A549 (cell line): ENCODE measurements at regions not wholly inside any gene's neighbourhood (a gene's known extent, or its start where the extent isn't known, plus 50 kb on each side); places are given as distances from the start of the nearest gene placed in this dataset.
"Not testable (repeated sequence)": the region's sequence is repeated elsewhere in the genome, so short reads cannot be mapped to it uniquely, and the experiment has no call there.

Experiments used
- ATAC-seq, 2 experiments: fragments of 200-7000 bp in 1 of 2; fragments of >200 bp in 1 of 2; cut with Nextera tagmentation in 1 of 2; cut with Tn5 transposase in 1 of 2; 3 replicates each; pipeline versions ENCODE4 v1.8.0 to v1.9.1; 2018 to 2020; ENCODE audit warnings: mild to moderate bottlenecking in 1 of 2, moderate library complexity in 1 of 2
- CTCF ChIA-PET: fragments of 300-600 bp; sonication (Branson Sonifier 250); formaldehyde crosslinking; extraction: SDS; loops from one replicate; lab custom pipeline; 2021; ENCODE audit warnings: antibody characterized with exemption, inconsistent platforms; lab: Yijun Ruan, JAX
- POLR2A ChIA-PET: fragments of 350-600 bp; formaldehyde crosslinking; extraction: SDS; loops from one replicate; lab custom pipeline; 2021; ENCODE audit warnings: antibody characterized with exemption, inconsistent platforms; lab: Yijun Ruan, JAX
- DNase-seq, 2 experiments: peaks; one replicate each; pipeline versions ENCODE4 v3.0.0 to v3.0.0-alpha.2; 2011 to 2016; ENCODE audit warnings: low read depth in 1 of 2, low spot score in 1 of 2
- FAIRE-seq: peaks from 2 replicates; lab custom pipeline; 2011; peaks lifted over from hg19 to GRCh38; lab: Jason Lieb, UNC
- H3K27ac ChIP-seq, 2 experiments: fragments of >200 bp; sonication (Bioruptor Twin); formaldehyde crosslinking; 3 replicates each; pipeline ENCODE4 v1.5.1; 2016 to 2017
- H3K4me1 ChIP-seq: fragments of >200 bp; sonication (Bioruptor Twin); formaldehyde crosslinking; 3 replicates; pipeline ENCODE4 v1.6.1; 2016
- H3K4me2 ChIP-seq: fragments of >200 bp; sonication (Bioruptor Twin); formaldehyde crosslinking; 3 replicates; pipeline ENCODE4 v1.6.1; 2016
- H3K4me3 ChIP-seq: fragments of >200 bp; sonication (Bioruptor Twin); formaldehyde crosslinking; 3 replicates; pipeline ENCODE4 v1.5.1; 2016
- H3K9me3 ChIP-seq: fragments of >200 bp; sonication (Bioruptor Twin); formaldehyde crosslinking; 3 replicates; pipeline ENCODE4 v1.6.1; 2016
- CBX2 ChIP-seq: fragments of 200-600 bp; sonication (generic); IDR thresholded peaks from 2 replicates; pipeline ENCODE4 v1.6.1; 2016; ENCODE audit warnings: low read depth, mild to moderate bottlenecking, borderline replicate concordance
- E2F6 ChIP-seq: IDR thresholded peaks from 2 replicates; pipeline ENCODE4 v1.6.1; 2012; ENCODE audit warnings: low read depth, borderline replicate concordance
- HEYL ChIP-seq: fragments of 250-450 bp; sonication (Bioruptor Pico); IDR thresholded peaks from 2 replicates; pipeline ENCODE4 v1.8.0; 2021; ENCODE audit warnings: mild to moderate bottlenecking, moderate library complexity
- HOXA7 ChIP-seq: fragments of 250-450 bp; sonication (Bioruptor Pico); IDR thresholded peaks from 2 replicates; pipeline ENCODE4 v1.5.0; 2020; ENCODE audit warnings: mild to moderate bottlenecking, moderate library complexity
- HOXB13 ChIP-seq: fragments of 250-450 bp; sonication (Bioruptor Pico); IDR thresholded peaks from 2 replicates; pipeline ENCODE4 v1.5.0; 2020; ENCODE audit warnings: low read depth, mild to moderate bottlenecking, moderate library complexity
- MAFK ChIP-seq: fragments of 450-650 bp; IDR thresholded peaks from 2 replicates; pipeline ENCODE4 v1.6.1; 2014; ENCODE audit not compliant: partially characterized antibody
- MAZ ChIP-seq: fragments of 150-350 bp; IDR thresholded peaks from 2 replicates; pipeline ENCODE4 v1.6.1; 2014; ENCODE audit warnings: antibody characterized with exemption, low read depth, low read length, borderline replicate concordance
- MYC ChIP-seq: IDR thresholded peaks from 2 replicates; pipeline ENCODE4 v1.6.1; 2012; ENCODE audit warnings: mild to moderate bottlenecking, inconsistent platforms, low read length, improper control_type of control experiment, borderline replicate concordance
- NR3C1 ChIP-seq: fragments of >200 bp; sonication (Bioruptor Twin); formaldehyde crosslinking; IDR thresholded peaks from 3 replicates; pipeline ENCODE4 v1.6.1; 2017
- POLR2A ChIP-seq: IDR thresholded peaks from 2 replicates; pipeline ENCODE4 v1.6.1; 2012; ENCODE audit warnings: mild to moderate bottlenecking, low read length
- RCOR1 ChIP-seq: fragments of 150-350 bp; IDR thresholded peaks from 2 replicates; pipeline ENCODE4 v1.6.1; 2014; ENCODE audit warnings: antibody characterized with exemption, low read length, low read depth
- ZSCAN20 ChIP-seq: fragments of 250-450 bp; sonication (Bioruptor Pico); IDR thresholded peaks from 2 replicates; pipeline ENCODE4 v1.8.0; 2022; ENCODE audit warnings: mild to moderate bottlenecking, moderate library complexity
- WGBS: methylation state at CpG from one replicate; pipeline ENCODE4 v1.1.6; 2017; ENCODE audit errors: missing lambda C conversion rate; 5-methylcytosine and 5-hydroxymethylcytosine counted together
- TF ChIP-seq, protein P1 (sequence below): fragments of 200-600 bp; sonication (generic); IDR thresholded peaks from 2 replicates; pipeline ENCODE4 v1.6.1; 2016; ENCODE audit warnings: antibody characterized with exemption, mild to moderate bottlenecking, moderate library complexity
- TF ChIP-seq, protein P2 (sequence below): IDR thresholded peaks from 2 replicates; pipeline ENCODE4 v1.6.1; 2012
- TF ChIP-seq, protein P3 (sequence below): fragments of >200 bp; sonication (Bioruptor Twin); formaldehyde crosslinking; IDR thresholded peaks from 3 replicates; pipeline ENCODE4 v1.5.1; 2016
- TF ChIP-seq, protein P4 (sequence below): fragments of >200 bp; sonication (Bioruptor Twin); formaldehyde crosslinking; IDR thresholded peaks from 2 replicates; pipeline ENCODE4 v1.6.1; 2016
- TF ChIP-seq, protein P5 (sequence below): fragments of 250-450 bp; sonication (Bioruptor Pico); IDR thresholded peaks from 2 replicates; pipeline ENCODE4 v1.5.0; 2021; ENCODE audit warnings: mild to moderate bottlenecking, moderate library complexity, borderline replicate concordance
- TF ChIP-seq, protein P6 (sequence below): IDR thresholded peaks from 2 replicates; pipeline ENCODE4 v1.6.1; 2012

GRCh38 chr4:179709961-179710624 lies 2267.9 kb upstream of the AGA start:
- no peak for TF ChIP-seq HOXB13 (CRISPR knock-in tag)
- no peak for TF ChIP-seq MAFK
- no peak for TF ChIP-seq NR3C1
- no peak for TF ChIP-seq HEYL (CRISPR knock-in tag)
- no peak for TF ChIP-seq E2F6
- TF ChIP-seq MAZ: no peak
- TF ChIP-seq CBX2: no peak
- TF ChIP-seq, protein P1, sequence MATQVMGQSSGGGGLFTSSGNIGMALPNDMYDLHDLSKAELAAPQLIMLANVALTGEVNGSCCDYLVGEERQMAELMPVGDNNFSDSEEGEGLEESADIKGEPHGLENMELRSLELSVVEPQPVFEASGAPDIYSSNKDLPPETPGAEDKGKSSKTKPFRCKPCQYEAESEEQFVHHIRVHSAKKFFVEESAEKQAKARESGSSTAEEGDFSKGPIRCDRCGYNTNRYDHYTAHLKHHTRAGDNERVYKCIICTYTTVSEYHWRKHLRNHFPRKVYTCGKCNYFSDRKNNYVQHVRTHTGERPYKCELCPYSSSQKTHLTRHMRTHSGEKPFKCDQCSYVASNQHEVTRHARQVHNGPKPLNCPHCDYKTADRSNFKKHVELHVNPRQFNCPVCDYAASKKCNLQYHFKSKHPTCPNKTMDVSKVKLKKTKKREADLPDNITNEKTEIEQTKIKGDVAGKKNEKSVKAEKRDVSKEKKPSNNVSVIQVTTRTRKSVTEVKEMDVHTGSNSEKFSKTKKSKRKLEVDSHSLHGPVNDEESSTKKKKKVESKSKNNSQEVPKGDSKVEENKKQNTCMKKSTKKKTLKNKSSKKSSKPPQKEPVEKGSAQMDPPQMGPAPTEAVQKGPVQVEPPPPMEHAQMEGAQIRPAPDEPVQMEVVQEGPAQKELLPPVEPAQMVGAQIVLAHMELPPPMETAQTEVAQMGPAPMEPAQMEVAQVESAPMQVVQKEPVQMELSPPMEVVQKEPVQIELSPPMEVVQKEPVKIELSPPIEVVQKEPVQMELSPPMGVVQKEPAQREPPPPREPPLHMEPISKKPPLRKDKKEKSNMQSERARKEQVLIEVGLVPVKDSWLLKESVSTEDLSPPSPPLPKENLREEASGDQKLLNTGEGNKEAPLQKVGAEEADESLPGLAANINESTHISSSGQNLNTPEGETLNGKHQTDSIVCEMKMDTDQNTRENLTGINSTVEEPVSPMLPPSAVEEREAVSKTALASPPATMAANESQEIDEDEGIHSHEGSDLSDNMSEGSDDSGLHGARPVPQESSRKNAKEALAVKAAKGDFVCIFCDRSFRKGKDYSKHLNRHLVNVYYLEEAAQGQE: no peak
- TF ChIP-seq, protein P2, sequence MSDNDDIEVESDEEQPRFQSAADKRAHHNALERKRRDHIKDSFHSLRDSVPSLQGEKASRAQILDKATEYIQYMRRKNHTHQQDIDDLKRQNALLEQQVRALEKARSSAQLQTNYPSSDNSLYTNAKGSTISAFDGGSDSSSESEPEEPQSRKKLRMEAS: no peak
- TF ChIP-seq, protein P3, sequence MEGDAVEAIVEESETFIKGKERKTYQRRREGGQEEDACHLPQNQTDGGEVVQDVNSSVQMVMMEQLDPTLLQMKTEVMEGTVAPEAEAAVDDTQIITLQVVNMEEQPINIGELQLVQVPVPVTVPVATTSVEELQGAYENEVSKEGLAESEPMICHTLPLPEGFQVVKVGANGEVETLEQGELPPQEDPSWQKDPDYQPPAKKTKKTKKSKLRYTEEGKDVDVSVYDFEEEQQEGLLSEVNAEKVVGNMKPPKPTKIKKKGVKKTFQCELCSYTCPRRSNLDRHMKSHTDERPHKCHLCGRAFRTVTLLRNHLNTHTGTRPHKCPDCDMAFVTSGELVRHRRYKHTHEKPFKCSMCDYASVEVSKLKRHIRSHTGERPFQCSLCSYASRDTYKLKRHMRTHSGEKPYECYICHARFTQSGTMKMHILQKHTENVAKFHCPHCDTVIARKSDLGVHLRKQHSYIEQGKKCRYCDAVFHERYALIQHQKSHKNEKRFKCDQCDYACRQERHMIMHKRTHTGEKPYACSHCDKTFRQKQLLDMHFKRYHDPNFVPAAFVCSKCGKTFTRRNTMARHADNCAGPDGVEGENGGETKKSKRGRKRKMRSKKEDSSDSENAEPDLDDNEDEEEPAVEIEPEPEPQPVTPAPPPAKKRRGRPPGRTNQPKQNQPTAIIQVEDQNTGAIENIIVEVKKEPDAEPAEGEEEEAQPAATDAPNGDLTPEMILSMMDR: no peak
- no peak for TF ChIP-seq RCOR1
- TF ChIP-seq, protein P4, sequence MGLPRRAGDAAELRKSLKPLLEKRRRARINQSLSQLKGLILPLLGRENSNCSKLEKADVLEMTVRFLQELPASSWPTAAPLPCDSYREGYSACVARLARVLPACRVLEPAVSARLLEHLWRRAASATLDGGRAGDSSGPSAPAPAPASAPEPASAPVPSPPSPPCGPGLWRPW: no peak
- TF ChIP-seq MYC: no peak
- POLR2A ChIA-PET: no interaction called here
- no peak for ATAC-seq
- CTCF ChIA-PET: no interaction called here
- WGBS: 4% methylated on average over 4 of the region's 4 CpGs
- DNase-seq: no peak
- H3K9me3 ChIP-seq: no peaks in the 10 kb centered on the region
- H3K27ac ChIP-seq: no peak overlapping the region
- no peaks in the 10 kb centered on the region for H3K4me1 ChIP-seq
- H3K4me3 ChIP-seq: no peak overlapping the region
- no peak overlapping the region for H3K4me2 ChIP-seq
- no peak for FAIRE-seq

GRCh38 chr4:179719766-179720450 lies 2277.7 kb upstream of the AGA start:
- DNase-seq (no peak), FAIRE-seq (no peak), ATAC-seq (no peak)
- TF ChIP-seq, protein P5, sequence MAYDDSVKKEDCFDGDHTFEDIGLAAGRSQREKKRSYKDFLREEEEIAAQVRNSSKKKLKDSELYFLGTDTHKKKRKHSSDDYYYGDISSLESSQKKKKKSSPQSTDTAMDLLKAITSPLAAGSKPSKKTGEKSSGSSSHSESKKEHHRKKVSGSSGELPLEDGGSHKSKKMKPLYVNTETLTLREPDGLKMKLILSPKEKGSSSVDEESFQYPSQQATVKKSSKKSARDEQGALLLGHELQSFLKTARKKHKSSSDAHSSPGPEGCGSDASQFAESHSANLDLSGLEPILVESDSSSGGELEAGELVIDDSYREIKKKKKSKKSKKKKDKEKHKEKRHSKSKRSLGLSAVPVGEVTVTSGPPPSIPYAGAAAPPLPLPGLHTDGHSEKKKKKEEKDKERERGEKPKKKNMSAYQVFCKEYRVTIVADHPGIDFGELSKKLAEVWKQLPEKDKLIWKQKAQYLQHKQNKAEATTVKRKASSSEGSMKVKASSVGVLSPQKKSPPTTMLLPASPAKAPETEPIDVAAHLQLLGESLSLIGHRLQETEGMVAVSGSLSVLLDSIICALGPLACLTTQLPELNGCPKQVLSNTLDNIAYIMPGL: no peak
- TF ChIP-seq HOXA7 (CRISPR knock-in tag) (no peak), ZSCAN20 (CRISPR knock-in tag) (no peak), POLR2A (no peak), MAZ (no peak), E2F6 (no peak)
- TF ChIP-seq, protein P6, sequence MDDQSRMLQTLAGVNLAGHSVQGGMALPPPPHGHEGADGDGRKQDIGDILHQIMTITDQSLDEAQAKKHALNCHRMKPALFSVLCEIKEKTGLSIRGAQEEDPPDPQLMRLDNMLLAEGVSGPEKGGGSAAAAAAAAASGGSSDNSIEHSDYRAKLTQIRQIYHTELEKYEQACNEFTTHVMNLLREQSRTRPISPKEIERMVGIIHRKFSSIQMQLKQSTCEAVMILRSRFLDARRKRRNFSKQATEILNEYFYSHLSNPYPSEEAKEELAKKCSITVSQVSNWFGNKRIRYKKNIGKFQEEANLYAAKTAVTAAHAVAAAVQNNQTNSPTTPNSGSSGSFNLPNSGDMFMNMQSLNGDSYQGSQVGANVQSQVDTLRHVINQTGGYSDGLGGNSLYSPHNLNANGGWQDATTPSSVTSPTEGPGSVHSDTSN: no peak
- TF ChIP-seq, protein P2: no peak
- no peak overlapping the region for H3K27ac ChIP-seq
- POLR2A ChIA-PET: no interaction called here
- CTCF ChIA-PET: no interaction called here
- WGBS: 50% methylated on average over 8 of the region's 8 CpGs
- H3K4me3 ChIP-seq: no peak overlapping the region
- no peaks in the 10 kb centered on the region for H3K4me1 ChIP-seq
- H3K4me2 ChIP-seq: no peak overlapping the region
- no peaks in the 10 kb centered on the region for H3K9me3 ChIP-seq

DNA sequence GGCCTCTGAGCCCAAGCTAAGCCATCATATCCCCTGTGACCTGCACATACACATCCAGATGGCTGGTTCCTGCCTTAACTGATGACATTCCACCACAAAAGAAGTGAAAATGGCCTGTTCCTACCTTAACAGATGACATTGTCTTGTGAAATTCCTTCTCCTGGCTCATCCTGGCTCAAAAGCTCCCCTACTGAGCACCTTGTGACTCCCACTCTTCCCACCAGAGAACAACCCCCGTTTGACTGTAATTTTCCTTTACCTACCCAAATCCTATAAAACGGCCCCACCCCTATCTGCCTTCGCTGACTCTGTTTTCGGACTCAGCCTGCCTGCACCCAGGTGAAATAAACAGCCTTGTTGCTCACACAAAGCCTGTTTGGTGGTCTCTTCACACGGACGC lies 2284.3 kb upstream of the AGA start:
- DNase-seq, H3K4me1 ChIP-seq, POLR2A ChIA-PET, H3K4me3 ChIP-seq, H3K9me3 ChIP-seq, ATAC-seq, CTCF ChIA-PET, FAIRE-seq, H3K27ac ChIP-seq, H3K4me2 ChIP-seq: not testable (repeated sequence)
- WGBS: 36% methylated on average over 6 of the region's 6 CpGs
